Activated gamma-delta T cell treated with Interleukin-2 at 50 U/mL for 16 hours (primary cell): ENCODE measurements at regions not wholly inside any gene's neighbourhood (a gene's known extent, or its start where the extent isn't known, plus 50 kb on each side); places are given as distances from the start of the nearest gene placed in this dataset.

Experiments used
- DNase-seq: peaks from one replicate; pipeline ENCODE4 v3.0.0-alpha.2; 2020

GRCh38 chr13:44101347-44102083 lies 221.8 kb downstream of the LACC1 start:
- DNase-seq: no peak

DNA sequence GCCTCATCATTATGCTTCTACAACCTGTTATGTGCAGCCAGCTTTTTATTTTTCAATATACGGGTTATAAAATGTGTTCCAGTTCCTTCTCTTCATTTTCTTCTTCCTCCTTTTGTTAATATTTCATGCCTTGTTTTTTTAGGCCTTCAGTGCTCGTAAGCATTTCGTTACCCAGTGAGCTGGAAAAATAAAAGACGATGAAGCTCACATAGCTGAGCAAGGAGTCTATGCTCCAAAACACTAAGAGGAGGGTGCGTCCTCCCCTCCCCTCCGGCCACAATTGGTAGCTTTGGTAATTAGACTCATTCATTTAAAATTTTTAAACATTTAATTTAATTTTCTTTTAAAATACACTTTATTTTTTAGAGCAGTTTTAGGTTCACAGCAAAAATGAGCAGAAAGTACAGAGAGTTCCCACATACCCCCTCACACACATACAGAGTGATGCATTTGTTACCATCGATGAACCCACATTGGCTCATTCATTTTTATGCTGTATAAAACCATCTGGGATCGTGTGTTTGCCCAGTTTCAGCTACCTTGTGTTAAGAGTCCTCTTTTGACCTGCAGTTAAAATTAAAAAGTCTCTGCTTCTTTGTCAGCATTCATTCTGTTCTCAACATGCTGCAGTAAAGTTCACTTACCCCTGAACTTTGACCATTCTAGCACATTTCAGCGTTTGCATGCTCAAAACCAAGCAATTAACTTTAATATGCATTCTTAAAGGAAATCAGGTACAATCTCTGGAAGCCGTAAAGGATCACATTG lies 223.9 kb downstream of the LACC1 start:
- DNase-seq: no peak

DNA sequence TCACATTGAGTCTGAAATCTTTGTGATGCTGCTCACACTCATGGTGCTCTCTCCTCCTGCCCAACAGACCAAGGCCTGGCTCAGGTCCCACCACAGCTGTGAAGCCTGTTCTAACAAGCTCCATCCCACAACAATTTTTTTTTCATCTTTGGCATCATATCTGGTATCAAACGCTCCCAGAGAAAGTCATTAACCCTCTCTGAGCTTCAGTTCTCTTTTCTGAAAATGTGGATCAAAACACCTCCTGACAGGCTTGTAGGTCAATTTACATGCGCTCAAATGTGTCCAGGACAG lies 224.4 kb downstream of the LACC1 start:
- DNase-seq: no peak

DNA sequence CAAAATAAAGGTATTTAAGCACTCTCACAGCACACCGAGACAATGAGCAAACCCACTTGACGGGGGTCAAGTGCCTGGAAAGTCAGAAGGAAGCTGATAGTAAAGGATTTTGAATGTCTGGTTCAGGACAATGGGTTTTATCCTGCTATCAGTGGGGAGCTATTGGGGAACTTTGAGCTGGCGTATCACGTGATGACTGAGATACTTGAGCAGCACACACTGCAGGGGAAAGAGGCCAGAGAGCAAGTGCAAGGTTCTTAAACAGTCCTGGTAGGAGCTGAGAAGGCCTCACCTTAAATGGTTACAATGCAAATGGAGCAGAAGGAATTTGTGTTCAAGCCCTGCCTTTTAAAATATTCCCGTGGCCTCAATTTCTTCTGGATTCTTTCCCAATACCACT lies 225.3 kb downstream of the LACC1 start:
- DNase-seq: no peak

DNA sequence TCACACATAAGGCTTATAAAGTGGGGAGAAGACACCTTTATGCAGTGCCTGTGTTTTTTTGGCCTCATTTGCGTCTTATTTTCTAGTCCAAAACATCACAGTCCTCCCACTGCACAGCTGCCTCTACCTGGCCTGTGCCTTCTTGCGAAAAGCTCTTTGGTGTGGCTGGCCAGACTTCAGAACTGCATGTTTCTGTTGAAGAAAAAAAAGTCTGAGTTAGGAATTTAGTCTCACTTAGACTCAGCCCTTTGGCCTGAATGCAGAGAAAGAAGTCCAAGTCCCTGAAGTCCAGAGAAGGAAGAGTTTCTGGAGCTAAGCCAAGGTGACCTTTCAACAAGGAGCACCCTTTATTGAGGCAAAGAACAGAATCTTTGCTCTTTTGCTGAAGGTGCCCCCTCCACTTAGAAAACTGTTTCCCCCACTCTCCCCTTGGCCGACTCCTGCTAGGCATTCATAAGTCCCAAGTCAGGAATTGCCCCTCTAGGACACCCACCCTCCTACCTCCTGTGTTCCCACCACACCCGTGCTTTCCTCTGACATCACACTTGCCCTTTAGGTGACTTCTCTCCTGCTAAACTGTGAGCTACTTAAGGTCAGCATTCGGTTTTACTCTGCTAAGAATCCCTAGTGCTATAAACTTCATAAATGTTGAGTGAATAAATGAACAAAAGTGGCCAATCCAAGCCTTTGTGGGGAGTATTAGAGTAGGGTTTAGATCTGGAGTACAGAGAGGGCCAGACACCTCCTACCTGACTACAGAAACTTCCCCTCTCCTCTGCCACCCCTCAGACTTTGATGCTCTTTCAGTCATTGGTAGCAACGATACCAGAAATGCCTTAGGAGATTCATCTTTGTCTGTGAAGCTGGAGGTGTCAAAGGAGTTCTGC lies 226.8 kb downstream of the LACC1 start:
- no peak for DNase-seq

- no peak for DNase-seq
Measured at GRCh38 chr13:44107357-44108121, 227.8 kb downstream of the LACC1 start.

DNA sequence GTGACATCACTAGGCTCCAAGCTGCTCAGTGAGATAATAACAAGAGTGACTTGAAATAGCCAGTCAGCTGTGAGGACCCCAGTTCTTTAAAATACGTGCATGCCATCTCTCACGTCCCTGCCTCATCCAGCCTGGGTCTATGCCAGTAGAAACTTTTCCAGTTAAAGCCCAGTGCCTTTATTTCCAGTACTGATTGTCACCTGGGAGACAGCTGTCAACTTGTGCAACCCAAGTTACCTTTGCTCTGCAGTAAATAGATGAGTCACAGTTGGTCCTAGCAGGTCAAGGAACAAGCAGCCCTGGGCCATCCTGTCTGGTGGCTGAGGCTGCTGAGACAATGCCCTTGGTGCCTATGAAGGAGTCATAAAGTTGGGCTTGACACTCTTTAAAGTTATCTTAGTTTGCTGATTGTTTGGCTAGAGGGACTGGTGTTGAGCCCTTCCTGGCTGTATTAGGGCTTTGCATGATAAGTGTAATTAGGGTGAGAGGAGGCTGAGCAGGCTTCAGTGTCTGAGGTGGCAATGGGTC lies 228.7 kb downstream of the LACC1 start:
- no peak for DNase-seq

DNA sequence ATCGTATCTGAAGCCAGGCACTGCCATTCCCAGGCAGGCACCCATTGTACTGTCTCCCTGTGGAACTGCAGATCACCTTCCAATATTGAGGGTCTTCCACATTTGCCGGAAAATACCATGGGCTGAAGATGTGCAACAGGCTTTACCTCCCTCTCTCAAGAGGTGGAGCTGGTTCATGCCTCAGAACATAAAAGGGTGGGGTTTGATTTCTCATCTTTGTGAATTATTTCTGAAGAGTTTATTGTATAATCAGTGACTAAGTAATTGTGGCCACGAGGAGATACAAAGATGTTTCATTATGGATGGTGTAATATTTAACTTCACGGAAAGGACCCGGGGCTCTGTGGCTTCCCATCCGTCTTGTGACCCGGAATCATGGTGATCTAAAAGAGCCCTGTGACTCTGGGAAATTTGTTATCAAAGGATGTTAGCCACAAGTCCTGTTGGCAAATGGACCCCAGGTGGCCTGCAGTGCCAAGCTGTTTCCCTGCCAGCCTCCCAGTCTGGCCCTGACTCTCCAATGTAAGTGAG lies 230.5 kb downstream of the LACC1 start:
- no peak for DNase-seq

- DNase-seq: no peak
Measured at GRCh38 chr13:44111701-44112100, 232.0 kb downstream of the LACC1 start.

DNA sequence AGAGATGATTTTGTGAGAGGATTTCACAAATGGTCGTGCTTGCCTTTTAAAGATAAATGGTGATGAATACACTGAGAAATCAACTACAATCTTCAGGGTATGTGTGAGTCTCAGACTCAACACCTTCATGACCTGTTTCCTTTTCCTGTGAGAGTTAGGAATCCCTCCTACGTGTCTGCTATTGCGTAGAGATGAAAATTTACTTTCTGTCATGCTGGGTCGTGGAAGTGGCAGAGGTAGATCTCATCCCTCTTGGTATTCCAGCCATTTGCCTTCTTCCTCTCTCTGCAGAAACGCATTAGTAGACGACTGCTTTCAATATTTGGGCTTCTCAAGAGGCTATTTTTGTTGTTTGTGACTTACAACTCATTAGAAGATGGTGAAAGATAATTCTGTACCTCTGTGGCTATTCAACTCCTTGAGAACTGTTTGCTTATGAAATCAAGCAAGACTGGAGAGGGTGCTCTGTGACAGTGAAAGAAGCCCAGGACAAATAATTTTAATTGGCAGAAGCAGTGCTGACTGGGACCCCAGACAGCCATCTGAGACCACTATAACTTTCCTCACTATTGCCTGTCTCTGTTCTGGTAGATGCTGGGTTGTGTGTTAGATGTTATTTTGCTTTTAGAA lies 233.1 kb downstream of the LACC1 start:
- DNase-seq: no peak

- no peak for DNase-seq
Measured at GRCh38 chr13:44116562-44117332, 237.0 kb downstream of the LACC1 start.

DNA sequence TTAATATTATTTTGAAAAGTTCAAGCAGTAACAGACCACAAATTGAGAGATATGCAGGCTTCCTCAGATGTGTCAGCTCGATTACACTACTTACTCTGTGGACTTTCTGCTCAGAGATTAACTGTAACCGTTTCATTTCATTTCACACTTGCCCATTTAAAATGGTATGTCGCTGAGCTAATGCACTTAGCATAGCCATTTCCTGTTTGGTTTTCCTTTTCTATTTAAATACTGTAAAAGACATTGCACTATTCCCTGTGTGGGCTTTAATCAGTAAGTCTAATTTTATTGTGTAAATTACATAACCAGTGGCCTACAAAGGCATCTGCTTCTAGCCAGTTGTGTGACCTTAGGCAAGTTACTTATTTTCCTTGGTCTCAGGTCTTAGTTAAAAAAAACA lies 237.6 kb downstream of the LACC1 start:
- DNase-seq: no peak

- no peak for DNase-seq
Measured at GRCh38 chr13:44117816-44118215, 238.1 kb downstream of the LACC1 start.

GRCh38 chr13:44118881-44119280 lies 239.2 kb downstream of the LACC1 start:
- no peak for DNase-seq

DNA sequence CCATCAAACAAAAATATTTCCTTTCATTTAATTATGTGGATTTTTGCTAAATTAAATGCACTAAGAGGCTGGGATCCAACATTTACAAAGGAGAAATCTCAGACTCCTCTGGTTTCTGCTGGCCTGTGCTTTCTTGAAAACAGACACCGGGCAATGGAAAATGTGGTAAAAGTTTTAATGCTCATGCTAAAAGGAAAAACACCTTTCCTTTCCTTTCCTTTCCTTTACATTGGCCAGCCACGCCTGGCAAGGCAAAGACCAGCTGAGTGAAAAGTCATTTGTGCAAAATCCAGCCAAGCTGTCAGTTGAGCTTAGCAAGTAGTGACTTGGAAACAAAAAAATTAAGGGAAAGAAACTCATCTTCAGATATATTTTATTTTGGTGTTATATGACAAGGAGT lies 240.3 kb downstream of the LACC1 start:
- DNase-seq: no peak

- DNase-seq: no peak
Measured at GRCh38 chr13:44120849-44121755, 241.4 kb downstream of the LACC1 start.

DNA sequence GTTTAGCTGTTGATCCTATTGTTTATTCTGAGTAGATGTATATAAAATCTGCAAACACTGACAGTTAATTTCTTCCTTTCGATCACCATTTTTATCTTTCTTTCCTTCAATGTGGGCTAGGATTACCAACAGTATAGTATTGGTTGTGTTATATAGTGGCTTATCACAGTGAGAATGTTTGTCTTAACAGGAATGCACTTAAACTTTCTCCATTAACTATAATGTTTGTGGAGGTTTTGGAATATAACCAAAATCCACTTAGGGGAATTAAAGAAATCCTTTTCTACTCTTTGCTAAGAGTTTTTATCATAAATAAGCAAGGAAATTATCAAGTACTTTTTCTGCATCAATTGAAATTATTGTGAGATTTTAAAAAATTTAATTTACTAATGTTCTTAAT lies 244.6 kb downstream of the LACC1 start:
- no peak for DNase-seq

DNA sequence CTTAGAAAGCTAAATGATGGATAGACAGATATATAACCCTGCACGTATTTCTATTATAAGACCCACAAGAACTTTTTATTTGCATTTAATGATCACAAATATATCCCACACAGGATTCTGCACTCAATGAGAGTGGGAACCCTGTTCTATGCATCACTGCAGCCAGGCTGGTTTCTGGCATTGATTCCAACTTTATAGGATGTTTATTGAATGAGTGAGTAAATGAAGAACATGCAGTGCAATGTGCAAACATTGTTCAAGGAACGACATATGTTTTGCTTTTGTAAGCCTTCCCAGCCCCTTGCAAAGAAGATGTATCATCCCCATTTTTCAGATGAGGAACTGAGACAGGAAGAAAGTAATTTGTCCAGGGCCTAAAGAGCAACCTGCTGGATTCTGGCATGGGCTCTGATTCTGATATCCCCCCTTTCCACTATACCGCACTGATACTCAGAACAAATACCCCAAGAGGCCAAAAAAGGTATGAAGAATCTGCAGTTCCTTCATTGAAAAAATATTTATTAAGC lies 246.3 kb downstream of the LACC1 start:
- DNase-seq: no peak

DNA sequence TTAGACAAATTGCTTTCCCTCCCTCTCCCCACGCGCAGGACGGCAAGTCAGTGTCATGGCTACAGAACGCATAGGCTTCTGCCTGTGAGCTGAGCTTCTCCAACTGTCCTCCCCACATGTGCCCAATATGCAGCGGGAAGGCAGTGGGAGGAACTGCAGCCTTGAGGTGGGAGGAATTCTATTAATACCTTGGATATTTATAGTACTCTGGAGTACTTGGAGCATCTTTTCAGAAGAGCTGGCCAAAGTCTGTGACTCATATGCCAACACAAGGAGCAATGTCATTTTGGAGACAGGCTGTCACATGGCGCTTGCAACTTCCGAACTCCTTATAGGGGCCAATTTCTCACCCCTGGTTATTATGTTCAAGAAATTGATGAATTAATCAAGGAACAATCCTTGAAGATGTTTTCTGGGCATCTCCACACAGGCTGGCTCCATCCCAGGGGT lies 245.0 kb upstream of the SERP2 start:
- DNase-seq: no peak

- DNase-seq: no peak
Measured at GRCh38 chr13:44129418-44129817, 244.2 kb upstream of the SERP2 start.
